ENCODE measurements at regions not wholly inside any gene's neighbourhood (a gene's known extent, or its start where the extent isn't known, plus 50 kb on each side); places are given as distances from the start of the nearest gene placed in this dataset.
"Not testable (repeated sequence)": the region's sequence is repeated elsewhere in the genome, so short reads cannot be mapped to it uniquely, and the experiment has no call there.

DNA sequence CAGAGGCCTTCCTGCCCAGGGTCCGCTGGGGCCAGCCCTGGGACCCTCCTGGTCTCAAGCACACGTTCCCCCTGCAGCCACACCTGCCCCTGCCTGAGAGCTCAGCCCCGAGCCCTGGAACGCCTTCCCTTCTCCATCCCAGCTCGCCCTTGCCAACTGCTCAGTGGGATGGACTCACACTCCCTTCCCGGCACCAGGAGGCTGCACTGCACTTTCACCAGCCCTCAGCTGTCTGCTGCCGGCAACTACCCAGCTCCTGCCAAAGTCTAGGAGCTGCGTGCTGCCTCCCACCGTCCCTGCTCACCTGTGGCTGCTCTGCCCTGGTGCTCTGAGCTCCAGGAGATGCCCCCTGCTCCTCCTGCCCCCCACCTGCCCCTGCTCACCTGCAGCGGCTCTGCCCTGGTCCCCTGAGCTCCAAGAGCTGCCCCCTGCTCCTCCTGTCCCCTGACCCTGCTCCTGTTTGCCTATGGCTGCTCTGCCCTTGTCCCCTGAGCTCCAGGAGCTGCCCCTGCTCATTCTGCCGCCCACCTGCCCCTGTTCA is 246.4 kb downstream of the TMEM121 start:
- DNase-seq (ENCODE audit: extremely low read depth, low read depth), result not testable (repeated sequence)

DNA sequence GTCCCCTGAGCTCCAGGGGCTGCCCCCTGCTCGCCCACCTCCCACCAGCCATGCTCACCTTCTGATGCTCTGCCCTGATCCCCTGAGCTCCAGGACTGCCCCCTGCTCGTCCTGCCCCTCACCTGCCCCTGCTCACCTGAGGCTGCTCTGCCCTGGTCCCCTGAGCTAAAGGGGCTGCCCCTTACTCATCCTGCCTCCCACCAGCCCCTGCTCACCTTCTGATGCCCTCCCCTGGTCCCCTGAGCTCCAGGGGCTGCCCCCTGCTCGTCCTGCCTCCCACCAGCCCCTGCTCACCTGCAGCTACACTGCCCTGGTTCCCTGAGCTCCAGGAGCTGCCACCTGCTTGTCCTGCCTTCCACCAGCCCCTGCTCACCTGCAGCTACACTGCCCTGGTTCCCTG is 247.2 kb downstream of the TMEM121 start:
- no peak for DNase-seq (ENCODE audit: extremely low read depth, low read depth)
- TF ChIP-seq, protein P1, sequence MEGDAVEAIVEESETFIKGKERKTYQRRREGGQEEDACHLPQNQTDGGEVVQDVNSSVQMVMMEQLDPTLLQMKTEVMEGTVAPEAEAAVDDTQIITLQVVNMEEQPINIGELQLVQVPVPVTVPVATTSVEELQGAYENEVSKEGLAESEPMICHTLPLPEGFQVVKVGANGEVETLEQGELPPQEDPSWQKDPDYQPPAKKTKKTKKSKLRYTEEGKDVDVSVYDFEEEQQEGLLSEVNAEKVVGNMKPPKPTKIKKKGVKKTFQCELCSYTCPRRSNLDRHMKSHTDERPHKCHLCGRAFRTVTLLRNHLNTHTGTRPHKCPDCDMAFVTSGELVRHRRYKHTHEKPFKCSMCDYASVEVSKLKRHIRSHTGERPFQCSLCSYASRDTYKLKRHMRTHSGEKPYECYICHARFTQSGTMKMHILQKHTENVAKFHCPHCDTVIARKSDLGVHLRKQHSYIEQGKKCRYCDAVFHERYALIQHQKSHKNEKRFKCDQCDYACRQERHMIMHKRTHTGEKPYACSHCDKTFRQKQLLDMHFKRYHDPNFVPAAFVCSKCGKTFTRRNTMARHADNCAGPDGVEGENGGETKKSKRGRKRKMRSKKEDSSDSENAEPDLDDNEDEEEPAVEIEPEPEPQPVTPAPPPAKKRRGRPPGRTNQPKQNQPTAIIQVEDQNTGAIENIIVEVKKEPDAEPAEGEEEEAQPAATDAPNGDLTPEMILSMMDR (IDR thresholded peaks at IDR 0.05; ENCODE audit: low read depth, low read length), result no peak

DNA sequence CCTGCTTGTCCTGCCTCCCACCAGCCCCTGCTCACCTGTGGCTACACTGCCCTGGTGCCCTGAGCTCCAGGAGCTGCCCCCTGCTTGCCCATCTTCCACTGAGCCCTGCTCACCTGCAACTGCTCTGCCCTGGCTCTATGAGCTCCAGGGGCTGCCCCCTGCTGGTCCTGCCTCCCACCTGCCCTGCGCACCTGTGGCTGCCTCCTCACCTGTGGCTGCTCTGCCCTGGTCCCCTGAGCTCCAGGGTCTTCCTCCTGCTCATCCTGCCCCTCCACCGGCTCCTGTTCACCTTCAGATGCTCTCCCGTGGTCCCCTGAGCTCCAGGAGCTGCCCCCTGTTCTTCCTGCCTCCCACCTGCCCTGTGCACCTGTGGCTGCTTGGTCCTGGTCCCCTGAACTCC is 247.6 kb downstream of the TMEM121 start:
- TF ChIP-seq, protein P1 (IDR thresholded peaks at IDR 0.05; ENCODE audit: low read depth, low read length), result no peak

DNA sequence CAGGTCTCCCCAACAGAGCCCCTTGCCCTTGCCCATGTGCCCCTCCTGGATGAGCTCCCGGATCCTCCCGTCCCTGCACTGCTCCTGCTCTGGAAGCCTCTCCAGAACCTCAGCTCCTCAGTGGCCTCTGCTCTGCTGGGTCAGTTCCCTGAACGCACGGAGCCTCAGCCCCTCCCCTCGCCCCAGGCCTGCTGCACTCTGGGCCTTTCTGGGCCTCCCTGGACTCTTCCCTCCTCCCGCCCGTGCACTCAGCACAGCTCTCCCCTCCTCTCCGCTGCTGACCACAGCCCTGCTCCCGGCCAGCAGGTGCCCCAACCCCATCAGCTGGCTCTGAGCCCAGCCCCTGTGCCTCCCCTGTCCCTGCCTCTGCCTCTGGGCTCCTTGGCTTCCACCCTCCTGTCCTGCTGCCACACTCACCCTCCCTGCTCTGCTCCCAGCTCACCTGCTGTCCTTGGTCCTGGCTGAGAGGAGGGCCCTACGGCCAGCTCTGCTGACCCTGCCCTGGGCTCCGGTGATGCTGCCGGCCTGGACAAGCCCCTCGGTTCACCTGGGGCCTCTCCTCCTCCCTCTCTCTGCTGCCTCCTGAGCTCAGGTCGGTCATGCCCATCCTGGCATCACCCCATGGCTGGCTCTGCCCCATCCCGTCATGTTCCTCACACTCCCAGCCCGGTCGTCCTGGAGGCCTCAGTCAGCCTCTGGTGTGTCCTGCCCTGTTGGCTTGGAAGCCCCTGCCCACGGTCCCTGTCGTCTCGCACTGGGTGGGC is 248.4 kb downstream of the TMEM121 start:
- not testable (repeated sequence) for DNase-seq (ENCODE audit: extremely low read depth, low read depth)

More for the DNA sequence above, 247.6 kb downstream of the TMEM121 start:
- DNase-seq (ENCODE audit: extremely low read depth, low read depth), result no peak

DNA sequence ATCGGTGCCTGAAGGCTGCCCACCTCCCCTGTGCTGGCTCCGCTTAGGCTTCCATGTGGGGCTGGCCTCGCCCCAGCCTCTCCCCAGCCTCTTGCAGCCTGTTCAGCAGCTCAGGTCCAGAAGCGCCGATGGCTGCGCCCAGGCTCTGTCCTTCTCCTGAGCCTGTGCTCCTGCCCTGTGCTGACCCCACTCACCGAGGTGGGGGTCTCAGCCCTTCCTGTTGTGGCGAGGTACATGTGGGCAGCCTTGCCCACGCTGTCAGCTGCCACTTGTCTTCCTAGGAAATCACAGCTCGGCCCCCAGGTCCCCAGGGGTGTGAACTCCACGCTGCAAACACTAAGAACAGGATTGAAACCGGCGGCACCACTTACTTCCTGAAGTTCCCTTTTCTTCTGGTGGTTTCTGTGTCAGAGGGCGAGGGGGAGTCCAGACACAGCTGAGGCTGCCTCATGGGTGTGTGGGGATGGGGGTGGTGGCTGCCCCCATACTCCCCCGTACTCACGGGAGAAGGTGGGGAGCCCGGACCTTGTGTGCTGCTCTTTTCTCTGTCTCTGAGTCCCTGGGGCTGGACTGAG is 249.1 kb downstream of the TMEM121 start:
- DNase-seq (ENCODE audit: extremely low read depth, low read depth), result not testable (repeated sequence)

DNA sequence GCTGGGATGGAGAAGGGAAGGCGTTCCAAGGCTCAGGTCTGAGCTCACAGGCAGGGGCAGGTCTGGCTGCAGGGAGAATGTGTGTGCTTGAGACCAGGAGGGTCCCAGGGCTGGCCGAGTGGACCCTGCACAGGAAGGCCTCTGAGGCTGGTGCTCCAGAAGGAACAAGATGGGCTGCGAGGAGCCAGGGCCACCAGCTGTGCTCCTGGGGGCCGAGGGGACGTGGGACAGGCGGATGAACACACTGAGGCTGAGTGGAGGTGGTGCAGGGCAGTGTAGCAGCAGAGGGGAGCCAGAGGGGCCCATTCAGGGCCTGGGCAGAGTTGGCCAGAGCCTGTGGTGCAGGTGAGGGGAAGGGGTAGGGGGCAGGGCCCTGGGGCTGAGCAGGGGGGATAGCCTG is 249.7 kb downstream of the TMEM121 start:
- not testable (repeated sequence) for DNase-seq (ENCODE audit: extremely low read depth, low read depth)

DNA sequence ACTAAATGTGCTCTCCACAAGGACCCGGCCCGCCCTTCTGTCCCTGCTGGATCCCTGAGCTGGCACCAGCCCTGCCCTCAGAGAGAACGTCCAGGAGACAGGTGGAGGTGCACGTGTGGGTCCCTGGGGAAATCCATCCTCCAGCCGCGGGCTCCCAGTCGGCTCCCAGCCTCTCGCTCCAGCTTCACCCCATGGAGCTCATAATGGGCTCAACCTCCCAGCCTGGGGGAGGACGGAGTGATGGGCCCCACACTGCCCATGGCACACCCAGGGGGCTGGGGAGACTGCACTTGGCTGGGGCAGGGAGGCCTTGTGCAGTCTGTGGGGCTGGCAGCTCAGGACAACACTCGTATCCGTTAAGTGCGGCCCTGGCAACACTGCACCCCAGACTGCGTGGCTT is 250.5 kb downstream of the TMEM121 start:
- TF ChIP-seq, protein P1 (IDR thresholded peaks at IDR 0.05; ENCODE audit: low read depth, low read length), result no peak

DNA sequence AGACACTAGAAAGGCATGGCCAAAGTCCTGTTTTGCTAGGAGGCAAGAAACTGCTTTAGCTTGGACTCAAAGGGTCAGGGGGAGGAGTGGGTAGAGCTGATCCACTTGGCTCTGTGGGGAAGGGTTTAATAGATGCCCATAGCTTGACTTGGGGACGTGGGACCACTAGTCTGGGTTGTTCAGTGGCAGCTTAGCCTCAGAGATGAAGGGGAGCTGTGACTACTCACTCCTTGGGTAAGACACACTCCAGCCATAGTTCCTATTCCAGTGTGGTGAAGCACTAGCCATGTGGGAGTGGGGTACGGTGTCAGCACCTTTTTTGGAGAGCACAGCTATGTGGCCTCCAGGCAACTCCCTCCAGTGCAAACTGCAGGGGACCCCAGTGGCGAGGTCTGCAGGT is 257.3 kb downstream of the TMEM121 start:
- DNase-seq (ENCODE audit: extremely low read depth, low read depth), result no peak
- TF ChIP-seq, protein P1 (IDR thresholded peaks at IDR 0.05; ENCODE audit: low read depth, low read length), result no peak

More for the DNA sequence above, 250.5 kb downstream of the TMEM121 start:
- DNase-seq (ENCODE audit: extremely low read depth, low read depth), result no peak

DNA sequence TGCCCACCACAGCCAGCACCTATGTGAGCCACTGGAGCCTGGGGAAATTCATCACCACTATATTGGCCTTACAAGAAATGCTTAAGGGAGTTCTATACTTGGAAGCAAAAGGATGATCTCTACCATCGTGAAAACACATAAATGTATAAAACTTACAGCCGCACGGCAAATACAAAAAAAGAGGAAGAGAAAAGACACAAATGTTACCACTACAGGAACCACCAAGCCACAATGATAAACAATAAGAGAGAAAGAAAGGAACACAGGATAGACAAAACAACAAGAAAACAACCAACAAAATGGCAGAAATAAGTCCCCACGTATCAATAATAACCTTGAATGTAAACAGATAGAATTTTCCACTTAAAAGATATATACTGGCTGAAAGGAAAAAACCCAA is 267.5 kb downstream of the TMEM121 start:
- DNase-seq (ENCODE audit: extremely low read depth, low read depth), result no peak
- TF ChIP-seq, protein P1 (IDR thresholded peaks at IDR 0.05; ENCODE audit: low read depth, low read length), result no peak
